ENCODE measurements at regions not wholly inside any gene's neighbourhood (a gene's known extent, or its start where the extent isn't known, plus 50 kb on each side); places are given as distances from the start of the nearest gene placed in this dataset.
A peak's percentile ranks its signal among the peaks of the same experiment; 100 is the strongest.

DNA sequence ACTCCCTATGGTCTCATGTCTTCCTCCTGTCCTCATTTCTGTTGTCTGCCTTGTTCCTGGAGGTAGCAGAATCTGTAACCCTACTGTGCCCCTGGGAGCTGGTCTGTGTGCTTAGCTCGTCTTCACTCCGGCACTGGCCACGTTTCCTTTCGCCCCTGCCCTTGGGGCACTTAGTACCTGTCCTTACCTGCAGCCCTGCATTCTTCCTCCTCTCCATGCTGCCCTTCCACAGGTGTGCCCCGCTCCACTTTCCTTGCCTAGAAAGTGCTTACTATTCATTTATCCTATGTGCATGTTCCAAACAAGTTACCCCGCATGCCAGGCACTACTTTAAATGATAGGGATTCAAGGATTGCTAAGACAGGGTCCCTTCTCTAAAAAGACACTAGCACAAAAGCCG lies 199.9 kb upstream of the ZMIZ1 start:
- DNase-seq: no peak

- no peak for DNase-seq
Observed at GRCh38 chr10:78869508-78870454, 199.0 kb upstream of the ZMIZ1 start.

- no peak for DNase-seq
Observed at GRCh38 chr10:78870458-78870857, 198.3 kb upstream of the ZMIZ1 start.

- DNase-seq: no peak
Observed at GRCh38 chr10:78871796-78872195, 197.0 kb upstream of the ZMIZ1 start.

DNA sequence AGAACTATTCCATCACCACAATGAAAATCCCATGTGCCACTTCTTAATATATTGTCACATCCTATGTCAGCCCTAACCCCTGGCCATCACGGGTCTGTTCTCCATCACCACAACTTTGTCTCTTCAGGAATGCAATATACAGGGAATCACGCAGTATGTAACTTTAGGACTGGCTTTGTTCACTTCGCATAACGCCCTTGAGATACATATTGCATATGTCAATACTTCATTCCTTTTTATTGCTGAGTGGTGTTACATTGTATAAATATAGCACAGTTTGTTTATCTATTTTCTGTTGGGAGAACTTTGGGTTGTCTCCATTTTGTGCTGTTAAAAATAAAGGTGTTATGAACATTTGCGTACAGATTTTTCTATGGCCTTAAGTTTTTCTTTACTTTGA lies 195.4 kb upstream of the ZMIZ1 start:
- DNase-seq: no peak

- no peak for DNase-seq
Observed at GRCh38 chr10:78875331-78875877, 193.4 kb upstream of the ZMIZ1 start.

- DNase-seq: no peak
Observed at GRCh38 chr10:78875932-78876331, 192.8 kb upstream of the ZMIZ1 start.

DNA sequence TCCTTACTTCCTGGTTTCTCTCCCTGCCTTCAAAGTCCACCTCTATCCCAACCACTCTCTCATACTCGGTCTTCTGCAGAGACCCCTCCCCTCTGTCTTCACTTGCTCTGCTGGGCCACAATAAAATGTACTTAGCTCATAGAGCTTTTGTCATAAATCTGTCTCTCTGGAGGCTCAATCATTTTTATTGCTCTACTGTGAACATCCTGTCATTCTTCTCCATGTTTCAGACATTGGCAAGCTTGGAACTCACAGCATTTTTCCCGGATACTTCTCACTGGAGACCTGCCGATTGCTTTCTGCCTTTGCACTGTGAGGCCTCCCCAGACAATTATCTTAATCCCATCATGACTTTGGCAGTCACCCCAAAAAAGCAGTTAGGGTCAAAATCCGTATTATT lies 192.3 kb upstream of the ZMIZ1 start:
- DNase-seq: no peak

- DNase-seq: no peak
Observed at GRCh38 chr10:78879621-78880020, 189.1 kb upstream of the ZMIZ1 start.

GRCh38 chr10:78886129-78886528 lies 182.6 kb upstream of the ZMIZ1 start:
- DNase-seq: no peak

DNA sequence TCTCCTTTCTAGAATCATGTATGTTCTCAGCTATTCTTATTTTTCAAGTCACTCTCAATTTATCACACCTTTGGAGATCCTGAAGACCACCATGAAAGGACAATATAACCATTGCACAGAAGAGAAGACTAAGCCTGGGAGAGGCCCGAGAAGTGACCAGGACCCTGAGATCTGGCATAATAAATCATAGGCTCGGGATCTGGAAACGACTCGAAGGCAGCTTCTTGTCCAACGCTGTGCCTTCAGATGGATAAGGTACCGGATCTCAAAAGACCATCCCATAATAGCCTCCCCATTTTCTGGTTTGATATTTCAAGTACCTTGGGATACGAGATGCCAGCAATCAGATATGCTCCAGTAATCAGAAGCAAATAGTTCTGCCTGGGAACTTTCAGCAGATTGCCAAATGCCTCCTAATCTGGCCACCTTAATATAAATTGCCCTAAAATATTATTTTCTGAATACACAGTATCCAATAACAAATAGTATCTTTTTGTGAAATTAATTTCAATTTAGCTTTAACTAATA lies 179.2 kb upstream of the ZMIZ1 start:
- DNase-seq: peak; percentile 28

DNA sequence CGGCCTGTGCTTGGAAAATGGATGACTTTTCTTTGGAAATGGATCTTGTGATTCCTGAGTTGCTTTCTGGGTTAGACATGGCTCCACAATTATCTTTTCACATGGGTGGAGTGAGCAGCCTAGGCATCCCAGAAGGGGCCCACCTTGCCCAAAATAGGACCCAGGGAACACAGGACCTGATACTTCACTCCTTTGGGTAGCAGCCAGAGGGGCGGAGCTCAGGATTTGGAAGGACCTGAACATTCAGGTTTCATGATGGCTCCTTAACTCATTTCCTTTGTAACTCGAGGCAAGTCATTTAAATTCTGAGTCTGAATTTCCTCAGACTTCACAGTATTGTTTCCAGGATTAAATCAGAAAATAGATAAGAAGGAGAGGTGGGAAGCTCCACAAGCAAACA lies 178.3 kb upstream of the ZMIZ1 start:
- DNase-seq: no peak

DNA sequence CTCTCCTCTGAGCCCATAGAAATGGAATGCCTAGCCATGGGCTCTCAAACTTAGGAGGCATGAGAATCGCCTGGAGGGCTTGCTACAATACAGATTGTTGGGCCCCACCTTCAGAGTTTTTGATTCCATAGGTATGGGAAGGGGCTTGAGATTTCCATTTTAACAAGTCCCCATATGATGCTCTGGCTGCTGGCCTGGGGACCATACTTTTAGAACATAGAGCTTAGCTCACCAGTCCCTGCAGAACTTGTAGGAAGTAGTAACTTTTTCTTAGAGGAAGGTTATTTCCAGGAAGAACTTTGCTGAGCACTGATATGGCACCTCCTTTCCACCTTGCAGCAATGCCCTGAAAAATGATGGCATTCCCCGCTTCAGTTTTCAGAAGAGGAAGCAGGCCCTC lies 177.0 kb upstream of the ZMIZ1 start:
- no peak for DNase-seq

GRCh38 chr10:78892338-78893176 lies 176.2 kb upstream of the ZMIZ1 start:
- DNase-seq: no peak

DNA sequence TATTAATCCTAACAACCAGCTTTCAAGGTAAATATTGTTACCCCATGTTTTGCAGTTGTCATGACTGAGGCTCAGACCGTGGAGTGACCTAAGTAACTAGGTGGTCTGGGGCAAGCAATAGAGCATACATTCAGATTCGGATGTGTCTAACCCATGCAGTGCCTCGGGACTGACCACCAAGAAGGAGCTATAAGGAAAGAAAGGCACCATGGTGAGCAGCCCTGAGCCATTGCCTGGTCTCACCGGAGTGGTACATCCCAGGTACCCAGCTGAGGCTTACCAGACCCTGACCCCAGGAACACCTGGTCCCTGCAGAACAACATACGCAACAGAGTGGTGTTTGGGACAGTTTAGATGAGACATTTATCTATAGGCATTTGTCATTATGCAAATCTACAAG lies 175.5 kb upstream of the ZMIZ1 start:
- DNase-seq: no peak

- no peak for DNase-seq
Observed at GRCh38 chr10:78894089-78894840, 174.5 kb upstream of the ZMIZ1 start.

DNA sequence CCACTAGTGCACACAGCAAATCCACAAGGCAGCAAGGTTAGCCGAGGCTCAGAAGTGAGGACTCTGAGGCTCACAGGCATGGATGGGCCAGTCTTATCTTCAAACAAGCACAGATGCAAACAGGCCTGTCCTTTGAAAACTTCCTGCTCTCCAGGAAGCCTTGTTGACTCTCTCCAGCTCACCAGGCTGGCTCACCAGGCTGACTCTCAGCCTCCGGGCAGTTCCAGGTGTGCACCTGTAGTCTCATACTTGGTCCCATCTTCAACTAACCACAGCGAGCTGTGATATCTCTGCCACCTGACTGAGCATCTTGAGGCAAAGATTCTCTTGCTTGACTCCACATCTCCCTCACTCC lies 173.9 kb upstream of the ZMIZ1 start:
- DNase-seq: no peak

DNA sequence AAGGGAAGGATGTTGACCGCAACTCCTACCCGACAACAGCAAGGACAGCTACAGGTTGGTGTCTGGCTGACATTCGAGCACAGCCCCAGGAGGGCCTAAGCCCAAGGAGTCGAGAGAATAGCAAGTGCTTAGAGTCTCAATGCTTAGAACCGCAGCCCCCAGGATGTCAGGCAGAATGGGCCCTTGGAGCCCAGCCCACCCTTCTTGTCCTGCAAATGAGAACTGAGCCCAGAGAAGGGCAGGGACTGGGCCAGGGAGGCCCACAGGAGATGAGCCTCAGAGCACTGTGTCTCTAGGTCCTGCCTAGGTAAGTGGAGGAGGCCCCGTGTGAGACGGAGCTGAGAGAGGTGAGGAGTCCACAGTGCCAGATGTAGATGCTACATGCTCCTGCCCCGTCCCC lies 173.3 kb upstream of the ZMIZ1 start:
- no peak for DNase-seq

- no peak for DNase-seq
Observed at GRCh38 chr10:78896159-78896928, 172.4 kb upstream of the ZMIZ1 start.

DNA sequence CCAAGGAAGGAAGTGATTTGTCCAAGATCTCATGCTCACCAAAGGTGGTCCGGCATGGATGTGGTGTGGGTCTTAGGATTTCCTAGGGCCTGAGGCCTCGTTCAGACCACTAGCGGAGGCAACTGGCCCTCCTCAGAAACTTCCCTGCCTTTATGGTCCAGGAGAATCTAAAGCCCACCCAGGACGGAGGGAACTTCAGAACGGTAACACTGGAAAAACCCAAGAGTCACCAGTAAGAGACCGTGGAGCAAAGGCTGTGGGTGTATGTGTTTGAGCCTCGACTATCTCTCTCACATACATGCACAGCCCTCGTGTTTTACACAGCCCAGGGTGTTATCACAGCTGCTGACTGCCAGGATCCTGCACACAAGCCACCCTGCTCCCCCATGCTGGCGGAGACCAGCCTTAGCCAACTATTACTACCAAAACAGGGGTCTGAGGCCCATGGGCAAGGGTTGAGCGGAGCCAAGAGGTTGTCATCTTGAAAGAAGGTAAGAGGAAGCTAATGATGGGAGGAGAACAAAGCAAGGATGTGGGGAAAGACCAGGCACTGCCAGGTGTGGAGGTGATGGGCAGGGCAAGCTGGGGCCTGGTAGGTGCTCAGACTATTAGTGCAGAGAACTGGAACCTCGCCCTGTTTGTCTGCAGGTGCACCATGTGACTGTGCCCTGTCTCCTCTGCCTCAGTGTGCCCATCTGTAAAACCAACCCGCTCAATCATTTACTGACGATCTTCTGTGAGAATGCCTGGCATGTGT lies 170.2 kb upstream of the ZMIZ1 start:
- DNase-seq: no peak

GRCh38 chr10:78899098-78899754 lies 169.5 kb upstream of the ZMIZ1 start:
- no peak for DNase-seq
